NT2/D1 (cell line): ENCODE measurements at regions not wholly inside any gene's neighbourhood (a gene's known extent, or its start where the extent isn't known, plus 50 kb on each side); places are given as distances from the start of the nearest gene placed in this dataset.

ENCODE experiments used
- DNase-seq: peaks from one replicate; pipeline ENCODE4 v3.0.0-alpha.2; 2011; ENCODE audit warnings: low read depth, low spot score
- H3K27me3 ChIP-seq: 2 replicates; pipeline ENCODE4 v1.6.0; 2011; ENCODE audit warnings: mild to moderate bottlenecking; ENCODE audit not compliant: insufficient read length, insufficient read depth
- H3K36me3 ChIP-seq: 2 replicates; pipeline ENCODE4 v1.6.1; 2011; ENCODE audit warnings: mild to moderate bottlenecking, low read length, mixed read lengths; ENCODE audit not compliant: insufficient read depth, insufficient read length
- H3K4me1 ChIP-seq: 2 replicates; pipeline ENCODE4 v1.5.1; 2011; ENCODE audit not compliant: insufficient read depth, insufficient read length
- H3K4me3 ChIP-seq: 2 replicates; pipeline ENCODE4 v1.5.1; 2011; ENCODE audit warnings: low read depth; ENCODE audit not compliant: insufficient read length
- H3K9ac ChIP-seq: 2 replicates; pipeline ENCODE4 v1.6.0; 2011; ENCODE audit warnings: low read depth; ENCODE audit not compliant: insufficient read length
- H3K9me3 ChIP-seq: 2 replicates; pipeline ENCODE4 v1.5.1; 2011; ENCODE audit warnings: mild to moderate bottlenecking, low read length; ENCODE audit not compliant: insufficient read depth
- SUZ12 ChIP-seq: IDR thresholded peaks from 2 replicates; pipeline ENCODE4 v1.6.1; 2011; ENCODE audit not compliant: insufficient read length, insufficient read depth; ENCODE audit errors: extremely low read depth
- YY1 ChIP-seq: IDR thresholded peaks from 2 replicates; pipeline ENCODE4 v1.6.1; 2011; ENCODE audit not compliant: insufficient read length, insufficient read depth
- ZNF274 ChIP-seq: IDR thresholded peaks from 2 replicates; pipeline ENCODE4 v1.6.1; 2011; ENCODE audit warnings: mild to moderate bottlenecking, low read depth, low read length

DNA sequence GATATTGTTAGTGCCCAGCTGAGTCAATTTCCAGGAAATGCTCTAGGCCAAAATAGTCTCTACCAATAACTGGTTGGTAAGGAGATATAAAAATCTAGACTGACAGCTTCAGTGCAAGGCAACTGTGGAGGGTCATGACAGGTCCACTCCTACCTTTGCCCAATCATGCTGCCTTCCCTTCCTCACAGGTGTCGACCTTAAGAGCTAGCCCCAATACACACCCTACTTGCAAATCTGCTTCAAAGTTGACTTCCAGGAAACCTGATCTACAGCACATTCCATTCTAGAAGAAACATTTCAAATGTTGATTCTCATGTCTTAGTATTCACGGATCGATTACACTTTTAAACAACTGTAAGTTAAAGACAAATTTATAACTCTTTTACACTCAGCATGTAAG is 1455.5 kb downstream of the TECRL start:
- Histone ChIP-seq H3K4me3 (no peak overlapping the region), H3K27me3 (no peaks in the 10 kb centered on the region), H3K9me3 (no peaks in the 10 kb centered on the region), H3K36me3 (no peaks in the 10 kb centered on the region), H3K9ac (no peak overlapping the region), H3K4me1 (no peaks in the 10 kb centered on the region)
- TF ChIP-seq SUZ12 (no peak), YY1 (no peak), ZNF274 (no peak)
- DNase-seq: no peak

DNA sequence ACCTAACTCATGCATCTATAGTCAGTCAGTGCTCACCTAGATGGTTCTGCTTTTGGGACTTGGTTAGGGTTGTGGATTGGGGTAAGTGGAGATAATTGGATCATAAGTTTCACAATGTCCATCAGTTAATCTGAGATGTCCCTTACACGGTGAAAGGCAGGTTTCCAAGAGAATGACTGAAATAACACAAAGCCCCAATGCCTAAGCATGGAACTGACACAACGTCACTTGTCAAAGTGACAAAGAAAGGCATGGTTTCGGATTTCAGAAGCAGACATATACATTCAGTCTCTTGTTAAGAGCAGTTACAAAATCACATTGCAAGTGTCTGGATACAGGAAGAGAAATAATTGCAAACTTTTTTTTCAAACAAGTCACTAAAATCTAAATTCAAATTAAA is 1456.9 kb downstream of the TECRL start:
- Histone ChIP-seq H3K27me3 (no peaks in the 10 kb centered on the region), H3K4me1 (no peaks in the 10 kb centered on the region), H3K36me3 (no peaks in the 10 kb centered on the region), H3K4me3 (no peak overlapping the region), H3K9me3 (no peaks in the 10 kb centered on the region), H3K9ac (no peak overlapping the region)
- DNase-seq: no peak
- TF ChIP-seq YY1: no peak

DNA sequence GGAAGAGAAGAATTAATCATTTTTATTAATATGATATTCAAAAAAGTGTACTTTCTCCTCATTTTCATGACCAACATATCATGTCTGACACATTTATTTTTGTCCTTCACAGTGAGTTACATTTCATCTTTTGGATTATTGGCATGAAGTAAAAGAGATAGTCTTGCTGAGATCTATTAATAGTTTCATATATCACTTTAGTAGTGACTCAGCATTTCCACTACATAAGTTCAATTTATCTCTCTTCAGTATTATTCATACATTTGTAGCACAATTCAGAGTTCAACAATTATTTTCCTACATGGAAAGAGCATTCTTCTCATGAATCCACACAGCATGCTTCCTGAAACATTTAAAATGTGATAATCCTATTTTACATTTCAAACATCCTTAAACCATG is 1461.1 kb downstream of the TECRL start:
- Histone ChIP-seq H3K9me3 (no peaks in the 10 kb centered on the region), H3K4me3 (no peak overlapping the region), H3K4me1 (no peaks in the 10 kb centered on the region), H3K27me3 (no peaks in the 10 kb centered on the region), H3K9ac (no peak overlapping the region), H3K36me3 (no peaks in the 10 kb centered on the region)
- no peak for DNase-seq
- no peak for TF ChIP-seq YY1
- no peak for TF ChIP-seq ZNF274
- no peak for TF ChIP-seq SUZ12

DNA sequence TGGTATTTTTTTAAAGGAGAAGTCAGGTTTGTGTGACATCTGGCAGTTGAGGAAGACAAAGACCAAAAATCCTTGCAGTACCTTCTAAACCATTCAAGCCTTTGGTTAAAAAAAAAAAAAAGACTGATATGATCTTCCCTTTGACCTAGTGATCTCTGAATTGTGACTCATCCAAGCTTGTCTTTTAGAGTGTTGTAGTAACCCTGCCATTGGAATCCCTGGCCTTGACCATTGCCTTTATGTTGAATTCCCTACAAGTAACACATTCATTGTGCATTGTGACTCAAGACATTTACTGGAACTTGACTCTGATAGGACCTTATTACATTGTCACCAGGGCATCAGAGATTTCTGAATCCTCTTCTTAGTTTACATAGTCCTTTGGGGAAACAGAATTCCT is 1469.0 kb downstream of the TECRL start:
- no peaks in the 10 kb centered on the region for H3K36me3 ChIP-seq
- TF ChIP-seq SUZ12 (no peak), YY1 (no peak), ZNF274 (no peak)
- H3K27me3 ChIP-seq: no peaks in the 10 kb centered on the region
- H3K9ac ChIP-seq: no peak overlapping the region
- H3K4me1 ChIP-seq: no peaks in the 10 kb centered on the region
- no peak overlapping the region for H3K4me3 ChIP-seq
- no peak for DNase-seq
- H3K9me3 ChIP-seq: peaks cover 7% of the 10 kb centered on the region; the same call in 1 of the 2 replicates

GRCh38 chr4:62930884-62931283 is 1478.4 kb downstream of the TECRL start:
- no peak for DNase-seq
- H3K36me3 ChIP-seq: no peaks in the 10 kb centered on the region
- no peaks in the 10 kb centered on the region for H3K27me3 ChIP-seq
- H3K4me1 ChIP-seq: no peaks in the 10 kb centered on the region
- H3K4me3 ChIP-seq: no peak overlapping the region
- TF ChIP-seq ZNF274 (no peak), YY1 (no peak), SUZ12 (no peak)
- peaks cover 5% of the 10 kb centered on the region; the same call in 1 of the 2 replicates for H3K9me3 ChIP-seq
- no peak overlapping the region for H3K9ac ChIP-seq

GRCh38 chr4:62928483-62928882 is 1480.8 kb downstream of the TECRL start:
- Histone ChIP-seq H3K4me1 (no peaks in the 10 kb centered on the region), H3K27me3 (no peaks in the 10 kb centered on the region), H3K36me3 (no peaks in the 10 kb centered on the region), H3K9ac (no peak overlapping the region), H3K9me3 (no peaks in the 10 kb centered on the region), H3K4me3 (no peak overlapping the region)
- no peak for TF ChIP-seq ZNF274
- no peak for TF ChIP-seq YY1
- TF ChIP-seq SUZ12: no peak
- DNase-seq: no peak

- TF ChIP-seq YY1 (no peak), ZNF274 (no peak), SUZ12 (no peak)
- H3K4me3 ChIP-seq: no peak overlapping the region
- H3K9me3 ChIP-seq: no peaks in the 10 kb centered on the region
- no peaks in the 10 kb centered on the region for H3K4me1 ChIP-seq
- no peak overlapping the region for H3K9ac ChIP-seq
- DNase-seq: no peak
- no peaks in the 10 kb centered on the region for H3K27me3 ChIP-seq
- H3K36me3 ChIP-seq: no peaks in the 10 kb centered on the region
These were observed 1481.7 kb downstream of the TECRL start for GRCh38 chr4:62927574-62927973.

GRCh38 chr4:62923783-62924182 is 1485.5 kb downstream of the TECRL start:
- Histone ChIP-seq H3K27me3 (no peaks in the 10 kb centered on the region), H3K4me3 (no peak overlapping the region), H3K9ac (no peak overlapping the region), H3K9me3 (no peaks in the 10 kb centered on the region), H3K4me1 (no peaks in the 10 kb centered on the region), H3K36me3 (no peaks in the 10 kb centered on the region)
- DNase-seq: no peak
- no peak for TF ChIP-seq SUZ12
- TF ChIP-seq ZNF274: no peak
